Liver (tissue), 3 donors: ENCODE measurements at regions not wholly inside any gene's neighbourhood (a gene's known extent, or its start where the extent isn't known, plus 50 kb on each side); places are given as distances from the start of the nearest gene placed in this dataset.
"Not testable (repeated sequence)": the region's sequence is repeated elsewhere in the genome, so short reads cannot be mapped to it uniquely, and the experiment has no call there.

Experiments used
- EGR1 ChIP-seq, 2 donors: IDR thresholded peaks; 2 replicates each; pipeline ENCODE4 v1.6.1; 2016 to 2018; ENCODE audit warnings: antibody characterized with exemption in 2 of 2, low read depth in 2 of 2
- GABPA ChIP-seq, 2 donors: IDR thresholded peaks in 1 of 2; conservative IDR thresholded peaks in 1 of 2; 2 replicates each; pipeline ENCODE4 v1.6.1; 2016; ENCODE audit warnings: antibody characterized with exemption in 2 of 2, mild to moderate bottlenecking in 1 of 2, moderate library complexity in 1 of 2
- JUND ChIP-seq, 2 donors: IDR thresholded peaks; 2 replicates each; pipeline ENCODE4 v1.6.1; 2016; ENCODE audit warnings: antibody characterized with exemption in 2 of 2
- RAD21 ChIP-seq, 2 donors: IDR thresholded peaks; 2 replicates each; pipeline ENCODE4 v1.6.1; 2016; ENCODE audit warnings: antibody characterized with exemption in 2 of 2, mild to moderate bottlenecking in 2 of 2
- RXRA ChIP-seq, 2 donors: IDR thresholded peaks; 2 replicates each; pipeline ENCODE4 v1.6.1; 2017 to 2018; ENCODE audit warnings: antibody characterized with exemption in 2 of 2, mild to moderate bottlenecking in 1 of 2
- YY1 ChIP-seq: IDR thresholded peaks from 2 replicates; pipeline ENCODE4 v1.6.1; 2016; ENCODE audit warnings: antibody characterized with exemption, mild to moderate bottlenecking
- TF ChIP-seq, protein P1 (sequence below): fragments of 150-350 bp; IDR thresholded peaks from 2 replicates; pipeline ENCODE4 v1.5.1; 2017; ENCODE audit warnings: improper control_type of control experiment, low read depth, low read length; ENCODE audit not compliant: missing input control
- TF ChIP-seq, protein P2 (sequence below): IDR thresholded peaks from 2 replicates; pipeline ENCODE4 v1.6.1; 2016; ENCODE audit warnings: antibody characterized with exemption
- TF ChIP-seq, protein P3 (sequence below): IDR thresholded peaks from 2 replicates; pipeline ENCODE4 v1.6.1; 2016; ENCODE audit warnings: antibody characterized with exemption
- TF ChIP-seq, protein P4 (sequence below): IDR thresholded peaks from 2 replicates; pipeline ENCODE4 v1.6.1; 2016; ENCODE audit warnings: antibody characterized with exemption, mild to moderate bottlenecking
- donor health status: healthy.
- donor health status: healthy.

DNA sequence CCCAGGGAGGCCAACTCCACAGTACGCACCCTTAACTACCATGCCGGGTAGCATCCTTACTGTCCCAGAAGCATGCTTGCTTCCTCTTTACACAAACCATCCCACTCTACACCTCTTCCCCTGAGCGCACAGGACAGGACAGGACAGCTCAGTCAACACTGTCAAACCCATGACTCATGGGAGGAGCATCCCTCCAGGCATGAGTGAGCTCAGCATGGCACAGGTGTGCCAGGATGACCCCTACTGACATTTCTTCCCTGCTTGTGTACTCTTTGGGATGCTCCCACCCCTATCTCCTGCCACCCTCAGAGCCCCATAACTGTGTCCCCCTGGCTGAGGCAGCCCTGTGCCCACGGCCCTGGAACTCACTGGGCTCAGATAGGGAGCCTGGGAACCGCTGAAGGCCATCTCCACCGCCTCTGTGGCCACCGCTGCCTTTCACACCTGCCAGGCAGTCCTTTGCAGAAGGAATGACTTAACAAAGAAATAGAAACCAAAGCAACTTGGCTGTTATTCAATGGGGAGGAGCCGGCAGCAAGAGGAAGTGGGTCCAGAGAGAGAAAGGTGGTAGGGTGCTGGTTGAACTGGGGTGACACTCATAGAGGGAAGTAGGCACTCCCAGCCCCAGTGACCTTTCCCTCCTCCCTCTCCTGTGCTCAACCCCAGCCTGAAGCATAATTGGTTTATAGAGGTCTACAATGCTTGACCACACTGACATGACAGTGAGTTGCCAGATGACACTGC is 119.1 kb downstream of the CDRT15L2 start:
- TF ChIP-seq RAD21 (IDR thresholded peaks at IDR 0.05); RXRA (IDR thresholded peaks at IDR 0.05); GABPA (IDR thresholded peaks at IDR 0.05 in 1 of 2, conservative IDR thresholded peaks at IDR 0.05 in 1 of 2); JUND (IDR thresholded peaks at IDR 0.05); YY1; EGR1 (IDR thresholded peaks at IDR 0.05; ENCODE audit: low read depth in 2 of 2): not testable (repeated sequence)
- TF ChIP-seq, protein P1, sequence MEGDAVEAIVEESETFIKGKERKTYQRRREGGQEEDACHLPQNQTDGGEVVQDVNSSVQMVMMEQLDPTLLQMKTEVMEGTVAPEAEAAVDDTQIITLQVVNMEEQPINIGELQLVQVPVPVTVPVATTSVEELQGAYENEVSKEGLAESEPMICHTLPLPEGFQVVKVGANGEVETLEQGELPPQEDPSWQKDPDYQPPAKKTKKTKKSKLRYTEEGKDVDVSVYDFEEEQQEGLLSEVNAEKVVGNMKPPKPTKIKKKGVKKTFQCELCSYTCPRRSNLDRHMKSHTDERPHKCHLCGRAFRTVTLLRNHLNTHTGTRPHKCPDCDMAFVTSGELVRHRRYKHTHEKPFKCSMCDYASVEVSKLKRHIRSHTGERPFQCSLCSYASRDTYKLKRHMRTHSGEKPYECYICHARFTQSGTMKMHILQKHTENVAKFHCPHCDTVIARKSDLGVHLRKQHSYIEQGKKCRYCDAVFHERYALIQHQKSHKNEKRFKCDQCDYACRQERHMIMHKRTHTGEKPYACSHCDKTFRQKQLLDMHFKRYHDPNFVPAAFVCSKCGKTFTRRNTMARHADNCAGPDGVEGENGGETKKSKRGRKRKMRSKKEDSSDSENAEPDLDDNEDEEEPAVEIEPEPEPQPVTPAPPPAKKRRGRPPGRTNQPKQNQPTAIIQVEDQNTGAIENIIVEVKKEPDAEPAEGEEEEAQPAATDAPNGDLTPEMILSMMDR: not testable (repeated sequence)
- TF ChIP-seq, protein P2, sequence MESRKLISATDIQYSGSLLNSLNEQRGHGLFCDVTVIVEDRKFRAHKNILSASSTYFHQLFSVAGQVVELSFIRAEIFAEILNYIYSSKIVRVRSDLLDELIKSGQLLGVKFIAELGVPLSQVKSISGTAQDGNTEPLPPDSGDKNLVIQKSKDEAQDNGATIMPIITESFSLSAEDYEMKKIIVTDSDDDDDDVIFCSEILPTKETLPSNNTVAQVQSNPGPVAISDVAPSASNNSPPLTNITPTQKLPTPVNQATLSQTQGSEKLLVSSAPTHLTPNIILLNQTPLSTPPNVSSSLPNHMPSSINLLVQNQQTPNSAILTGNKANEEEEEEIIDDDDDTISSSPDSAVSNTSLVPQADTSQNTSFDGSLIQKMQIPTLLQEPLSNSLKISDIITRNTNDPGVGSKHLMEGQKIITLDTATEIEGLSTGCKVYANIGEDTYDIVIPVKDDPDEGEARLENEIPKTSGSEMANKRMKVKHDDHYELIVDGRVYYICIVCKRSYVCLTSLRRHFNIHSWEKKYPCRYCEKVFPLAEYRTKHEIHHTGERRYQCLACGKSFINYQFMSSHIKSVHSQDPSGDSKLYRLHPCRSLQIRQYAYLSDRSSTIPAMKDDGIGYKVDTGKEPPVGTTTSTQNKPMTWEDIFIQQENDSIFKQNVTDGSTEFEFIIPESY: not testable (repeated sequence)
- TF ChIP-seq, protein P3, sequence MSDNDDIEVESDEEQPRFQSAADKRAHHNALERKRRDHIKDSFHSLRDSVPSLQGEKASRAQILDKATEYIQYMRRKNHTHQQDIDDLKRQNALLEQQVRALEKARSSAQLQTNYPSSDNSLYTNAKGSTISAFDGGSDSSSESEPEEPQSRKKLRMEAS: not testable (repeated sequence)
- TF ChIP-seq, protein P4, sequence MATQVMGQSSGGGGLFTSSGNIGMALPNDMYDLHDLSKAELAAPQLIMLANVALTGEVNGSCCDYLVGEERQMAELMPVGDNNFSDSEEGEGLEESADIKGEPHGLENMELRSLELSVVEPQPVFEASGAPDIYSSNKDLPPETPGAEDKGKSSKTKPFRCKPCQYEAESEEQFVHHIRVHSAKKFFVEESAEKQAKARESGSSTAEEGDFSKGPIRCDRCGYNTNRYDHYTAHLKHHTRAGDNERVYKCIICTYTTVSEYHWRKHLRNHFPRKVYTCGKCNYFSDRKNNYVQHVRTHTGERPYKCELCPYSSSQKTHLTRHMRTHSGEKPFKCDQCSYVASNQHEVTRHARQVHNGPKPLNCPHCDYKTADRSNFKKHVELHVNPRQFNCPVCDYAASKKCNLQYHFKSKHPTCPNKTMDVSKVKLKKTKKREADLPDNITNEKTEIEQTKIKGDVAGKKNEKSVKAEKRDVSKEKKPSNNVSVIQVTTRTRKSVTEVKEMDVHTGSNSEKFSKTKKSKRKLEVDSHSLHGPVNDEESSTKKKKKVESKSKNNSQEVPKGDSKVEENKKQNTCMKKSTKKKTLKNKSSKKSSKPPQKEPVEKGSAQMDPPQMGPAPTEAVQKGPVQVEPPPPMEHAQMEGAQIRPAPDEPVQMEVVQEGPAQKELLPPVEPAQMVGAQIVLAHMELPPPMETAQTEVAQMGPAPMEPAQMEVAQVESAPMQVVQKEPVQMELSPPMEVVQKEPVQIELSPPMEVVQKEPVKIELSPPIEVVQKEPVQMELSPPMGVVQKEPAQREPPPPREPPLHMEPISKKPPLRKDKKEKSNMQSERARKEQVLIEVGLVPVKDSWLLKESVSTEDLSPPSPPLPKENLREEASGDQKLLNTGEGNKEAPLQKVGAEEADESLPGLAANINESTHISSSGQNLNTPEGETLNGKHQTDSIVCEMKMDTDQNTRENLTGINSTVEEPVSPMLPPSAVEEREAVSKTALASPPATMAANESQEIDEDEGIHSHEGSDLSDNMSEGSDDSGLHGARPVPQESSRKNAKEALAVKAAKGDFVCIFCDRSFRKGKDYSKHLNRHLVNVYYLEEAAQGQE: not testable (repeated sequence)
